ENCODE measurements at regions not wholly inside any gene's neighbourhood (a gene's known extent, or its start where the extent isn't known, plus 50 kb on each side); places are given as distances from the start of the nearest gene placed in this dataset.

DNA sequence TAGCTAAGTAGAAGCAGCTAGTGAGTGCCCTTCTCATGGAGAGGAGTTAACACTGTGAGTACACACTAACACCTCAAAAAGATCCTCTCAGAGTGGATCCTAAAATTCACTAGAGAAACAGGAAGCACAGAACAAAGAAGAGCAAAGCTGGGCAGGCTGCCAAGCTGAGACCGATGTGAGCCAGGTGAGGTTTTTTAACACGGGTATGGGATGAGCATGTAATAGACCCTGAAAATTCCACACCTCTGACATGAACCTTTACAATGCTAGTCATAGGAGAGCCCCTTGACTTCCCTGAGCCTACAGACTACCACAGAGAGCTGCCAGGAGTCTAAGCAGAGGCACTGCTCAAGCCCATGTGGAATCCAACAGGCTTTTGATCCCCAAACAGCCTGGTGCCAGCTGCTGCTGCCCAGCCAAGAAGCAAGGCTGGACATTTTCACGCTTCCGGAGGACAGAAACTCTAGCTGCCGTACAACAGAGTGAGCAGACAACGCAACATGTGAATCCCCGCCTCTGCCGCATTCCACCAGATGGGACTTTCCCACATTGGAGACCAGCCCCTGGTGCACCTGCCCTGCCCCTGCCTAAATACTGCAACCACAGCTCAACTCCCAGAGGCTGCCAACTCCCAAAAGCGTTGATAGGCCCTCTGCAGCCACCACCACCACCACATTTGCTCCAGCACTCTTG lies 280.8 kb downstream of the CDH10 start:
- Mint-ChIP-seq H3K4me1 (peaks cover 10% of the 10 kb centered on the region), H3K27me3 (ENCODE audit: low read depth) (no peaks in the 10 kb centered on the region), H3K36me3 (no peaks in the 10 kb centered on the region), H3K9me3 (peaks cover 3% of the 10 kb centered on the region), H3K27ac (no peak overlapping the region), H3K4me3 (no peak overlapping the region)
- TF ChIP-seq, protein P1, sequence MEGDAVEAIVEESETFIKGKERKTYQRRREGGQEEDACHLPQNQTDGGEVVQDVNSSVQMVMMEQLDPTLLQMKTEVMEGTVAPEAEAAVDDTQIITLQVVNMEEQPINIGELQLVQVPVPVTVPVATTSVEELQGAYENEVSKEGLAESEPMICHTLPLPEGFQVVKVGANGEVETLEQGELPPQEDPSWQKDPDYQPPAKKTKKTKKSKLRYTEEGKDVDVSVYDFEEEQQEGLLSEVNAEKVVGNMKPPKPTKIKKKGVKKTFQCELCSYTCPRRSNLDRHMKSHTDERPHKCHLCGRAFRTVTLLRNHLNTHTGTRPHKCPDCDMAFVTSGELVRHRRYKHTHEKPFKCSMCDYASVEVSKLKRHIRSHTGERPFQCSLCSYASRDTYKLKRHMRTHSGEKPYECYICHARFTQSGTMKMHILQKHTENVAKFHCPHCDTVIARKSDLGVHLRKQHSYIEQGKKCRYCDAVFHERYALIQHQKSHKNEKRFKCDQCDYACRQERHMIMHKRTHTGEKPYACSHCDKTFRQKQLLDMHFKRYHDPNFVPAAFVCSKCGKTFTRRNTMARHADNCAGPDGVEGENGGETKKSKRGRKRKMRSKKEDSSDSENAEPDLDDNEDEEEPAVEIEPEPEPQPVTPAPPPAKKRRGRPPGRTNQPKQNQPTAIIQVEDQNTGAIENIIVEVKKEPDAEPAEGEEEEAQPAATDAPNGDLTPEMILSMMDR (IDR thresholded peaks at IDR 0.05; ENCODE audit: unreplicated experiment): no peak
- DNase-seq (ENCODE audit: low spot score in 2 of 2, unreplicated experiment in 2 of 2): no peak

DNA sequence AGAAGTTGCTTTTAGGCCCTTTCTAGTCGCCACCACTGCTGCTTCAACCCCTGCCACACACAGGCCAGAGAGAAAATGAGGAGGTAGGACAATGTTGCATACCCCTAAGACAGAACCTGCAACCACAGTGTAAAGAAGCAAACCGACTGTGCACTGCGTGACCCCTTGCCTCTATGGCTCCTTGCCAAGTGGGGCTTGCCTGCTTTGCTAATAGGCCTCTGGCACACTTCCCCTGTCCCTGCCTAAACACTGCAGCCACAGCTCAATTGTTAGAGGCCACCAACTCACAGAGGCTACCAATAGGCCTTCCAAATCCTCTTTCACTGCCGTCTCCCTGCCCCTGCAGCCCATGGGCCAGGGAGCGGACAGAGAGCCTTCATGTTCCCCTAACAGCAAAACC lies 280.1 kb downstream of the CDH10 start:
- no peak overlapping the region for H3K27ac Mint-ChIP-seq
- no peaks in the 10 kb centered on the region for H3K36me3 Mint-ChIP-seq
- DNase-seq (ENCODE audit: low spot score in 2 of 2, unreplicated experiment in 2 of 2): no peak
- no peaks in the 10 kb centered on the region for H3K27me3 Mint-ChIP-seq (ENCODE audit: low read depth)
- TF ChIP-seq, protein P1 (IDR thresholded peaks at IDR 0.05; ENCODE audit: unreplicated experiment): no peak
- H3K4me1 Mint-ChIP-seq: peaks cover 10% of the 10 kb centered on the region
- peaks cover 3% of the 10 kb centered on the region for H3K9me3 Mint-ChIP-seq
- no peak overlapping the region for H3K4me3 Mint-ChIP-seq

DNA sequence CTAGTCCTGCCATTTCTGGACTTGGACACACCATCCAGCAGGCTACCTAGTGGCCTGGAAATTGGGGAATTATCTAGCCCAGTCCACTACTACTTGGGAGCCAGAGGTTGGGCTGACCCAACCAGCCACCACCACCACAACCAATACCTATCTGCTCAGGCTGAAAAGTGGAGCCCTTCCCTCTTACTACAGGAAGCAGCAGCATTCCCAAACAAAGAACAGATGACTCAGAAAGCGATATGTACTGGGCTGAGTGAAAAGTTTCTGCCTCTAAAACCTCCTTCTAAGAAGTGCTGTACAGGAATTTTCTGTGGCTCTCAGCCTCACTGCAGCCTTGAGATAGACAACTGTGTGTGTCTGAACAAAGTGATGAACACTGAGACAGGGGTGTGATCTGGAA lies 279.4 kb downstream of the CDH10 start:
- Mint-ChIP-seq H3K4me1 (peaks cover 10% of the 10 kb centered on the region), H3K27me3 (ENCODE audit: low read depth) (no peaks in the 10 kb centered on the region), H3K9me3 (peaks cover 3% of the 10 kb centered on the region), H3K36me3 (no peaks in the 10 kb centered on the region), H3K27ac (no peak overlapping the region), H3K4me3 (no peak overlapping the region)
- TF ChIP-seq, protein P1 (IDR thresholded peaks at IDR 0.05; ENCODE audit: unreplicated experiment): no peak
- DNase-seq (ENCODE audit: low spot score in 2 of 2, unreplicated experiment in 2 of 2): no peak

DNA sequence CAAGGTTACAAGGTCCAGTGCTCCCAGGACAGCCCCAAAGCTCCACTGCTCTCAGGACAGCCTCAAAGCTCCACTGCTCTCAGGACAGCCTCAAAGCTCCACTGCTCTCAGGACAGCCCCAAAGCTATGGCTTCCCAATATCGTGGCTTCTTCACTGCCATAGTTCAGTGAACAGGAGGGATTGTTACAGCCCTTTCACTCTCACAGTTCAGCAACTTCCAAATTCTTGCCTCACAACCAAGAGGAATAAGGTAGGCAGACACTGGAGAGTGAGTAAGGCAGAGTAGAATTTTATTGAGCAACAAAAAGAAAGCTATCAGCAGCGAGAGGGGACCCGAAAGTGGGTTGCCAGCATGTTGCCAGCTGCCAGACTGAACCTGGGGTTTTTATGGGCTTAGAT lies 277.6 kb downstream of the CDH10 start:
- peaks cover 10% of the 10 kb centered on the region for H3K4me1 Mint-ChIP-seq
- no peak overlapping the region for H3K4me3 Mint-ChIP-seq
- no peak for DNase-seq (ENCODE audit: low spot score in 2 of 2, unreplicated experiment in 2 of 2)
- H3K9me3 Mint-ChIP-seq: no peaks in the 10 kb centered on the region
- no peaks in the 10 kb centered on the region for H3K36me3 Mint-ChIP-seq
- H3K27me3 Mint-ChIP-seq (ENCODE audit: low read depth): no peaks in the 10 kb centered on the region
- TF ChIP-seq, protein P1 (IDR thresholded peaks at IDR 0.05; ENCODE audit: unreplicated experiment): no peak
- no peak overlapping the region for H3K27ac Mint-ChIP-seq

DNA sequence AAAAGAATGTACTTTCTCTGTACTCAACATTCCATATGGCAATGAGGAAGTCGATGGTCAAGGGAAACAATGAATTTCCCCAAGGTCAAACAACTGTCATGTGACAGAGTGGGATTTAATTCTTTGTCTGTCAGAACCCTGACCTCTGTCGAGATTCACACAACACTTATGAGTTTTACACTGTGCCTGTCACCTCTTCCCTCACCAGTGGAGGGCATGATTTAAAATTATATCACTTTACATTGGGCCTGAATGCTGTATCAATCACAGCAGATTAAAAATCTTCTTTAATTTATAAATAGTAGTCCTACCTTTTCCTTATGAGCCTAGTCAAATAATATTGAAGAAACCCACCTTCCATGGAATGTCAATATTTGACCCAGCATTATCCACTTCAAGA lies 276.7 kb downstream of the CDH10 start:
- H3K4me3 Mint-ChIP-seq: no peak overlapping the region
- peaks cover 10% of the 10 kb centered on the region for H3K4me1 Mint-ChIP-seq
- H3K27ac Mint-ChIP-seq: no peak overlapping the region
- no peaks in the 10 kb centered on the region for H3K36me3 Mint-ChIP-seq
- TF ChIP-seq, protein P1 (IDR thresholded peaks at IDR 0.05; ENCODE audit: unreplicated experiment): no peak
- H3K27me3 Mint-ChIP-seq (ENCODE audit: low read depth): no peaks in the 10 kb centered on the region
- no peaks in the 10 kb centered on the region for H3K9me3 Mint-ChIP-seq
- DNase-seq (ENCODE audit: low spot score in 2 of 2, unreplicated experiment in 2 of 2): no peak

DNA sequence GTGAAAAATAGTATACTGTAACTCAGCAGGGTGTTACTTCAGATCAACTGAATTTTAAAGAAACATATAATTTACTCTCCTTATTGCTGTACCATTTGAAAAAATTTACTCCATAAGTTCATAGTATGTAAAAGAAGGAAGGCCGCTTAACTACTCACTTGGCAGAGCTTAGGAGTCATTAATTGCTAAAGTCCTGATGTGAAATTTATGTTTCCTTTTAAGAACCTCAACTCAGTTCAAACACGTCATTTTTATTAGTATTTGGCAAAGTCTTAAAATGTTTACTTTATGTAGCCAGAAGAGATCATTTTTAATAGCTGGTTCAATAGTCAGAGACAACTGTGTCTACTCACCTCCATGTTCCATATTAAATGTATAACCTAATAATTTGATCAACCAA lies 268.6 kb downstream of the CDH10 start:
- DNase-seq (ENCODE audit: low spot score in 2 of 2, unreplicated experiment in 2 of 2): no peak
- Mint-ChIP-seq H3K4me3 (no peak overlapping the region), H3K9me3 (no peaks in the 10 kb centered on the region), H3K27ac (peak overlapping the region; percentile 21), H3K36me3 (no peaks in the 10 kb centered on the region), H3K4me1 (peaks cover 3% of the 10 kb centered on the region), H3K27me3 (ENCODE audit: low read depth) (no peaks in the 10 kb centered on the region)
- TF ChIP-seq, protein P1 (IDR thresholded peaks at IDR 0.05; ENCODE audit: unreplicated experiment): no peak

All from mesothelial cell of epicardium (in vitro differentiated cells).